ENCODE measurements at regions not wholly inside any gene's neighbourhood (a gene's known extent, or its start where the extent isn't known, plus 50 kb on each side); places are given as distances from the start of the nearest gene placed in this dataset.

DNA sequence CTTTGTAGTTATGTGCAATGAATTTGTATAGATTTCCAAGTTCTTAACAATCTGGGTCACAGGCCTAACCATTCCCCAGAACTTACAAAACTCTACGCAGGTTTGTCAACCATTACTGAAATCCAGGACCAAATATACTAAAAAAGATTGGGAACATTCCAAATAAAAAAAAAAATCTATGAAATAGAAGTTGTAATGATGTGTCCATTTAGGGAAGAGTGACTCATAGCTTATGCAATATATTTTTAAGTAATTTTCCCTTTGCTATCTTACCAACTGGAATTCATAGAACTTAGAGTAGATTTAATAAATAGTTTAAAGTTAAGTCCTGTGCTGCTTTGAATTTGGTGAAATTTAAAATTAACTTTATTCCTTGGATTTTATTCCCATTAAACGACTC, 393.2 kb downstream of the PMP22 start:
- Histone ChIP-seq H3K4me3 (ENCODE audit: extremely low read depth, insufficient read depth, low read length, poor library complexity, severe bottlenecking) (no peak overlapping the region), H3K27ac (ENCODE audit: low read depth, low read length, severe bottlenecking) (no peak overlapping the region), H3K9me3 (ENCODE audit: control insufficient read depth, low read length) (no peaks in the 10 kb centered on the region), H3K36me3 (ENCODE audit: control insufficient read depth, insufficient read depth, low read length) (no peaks in the 10 kb centered on the region), H3K4me1 (ENCODE audit: control insufficient read depth, insufficient read depth, low read length, poor library complexity, severe bottlenecking) (no peaks in the 10 kb centered on the region)
- no CpG with 5 or more reads among the region's 2 CpGs for WGBS, 2 experiments (ENCODE audit: insufficient coverage in 2 of 2)

DNA sequence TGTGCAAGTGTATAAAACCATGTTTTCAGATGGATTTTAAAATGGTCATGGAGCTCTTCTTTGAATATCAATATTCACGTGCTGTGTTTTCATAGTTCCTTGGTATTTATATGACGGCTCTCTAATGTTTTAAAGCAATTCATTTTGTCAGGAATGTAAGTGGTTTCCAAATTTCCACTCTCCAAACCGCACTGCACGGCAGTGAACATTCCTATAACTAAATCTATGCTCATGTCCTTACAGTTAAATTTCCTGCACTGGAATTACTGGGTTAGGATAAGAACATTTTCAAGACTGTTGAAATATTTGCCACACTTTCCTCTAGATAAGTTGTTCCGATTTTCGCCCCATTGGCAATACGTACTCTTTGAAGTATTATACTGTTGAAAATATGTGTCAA, 398.9 kb downstream of the PMP22 start:
- Histone ChIP-seq H3K4me3 (ENCODE audit: extremely low read depth, insufficient read depth, low read length, poor library complexity, severe bottlenecking) (no peak overlapping the region), H3K36me3 (ENCODE audit: control insufficient read depth, insufficient read depth, low read length) (no peaks in the 10 kb centered on the region)
- 86% methylated on average over 1 of the region's 7 CpGs; no CpG with 5 or more reads in 1 of the 2 experiments for WGBS, 2 experiments (ENCODE audit: insufficient coverage in 2 of 2)

DNA sequence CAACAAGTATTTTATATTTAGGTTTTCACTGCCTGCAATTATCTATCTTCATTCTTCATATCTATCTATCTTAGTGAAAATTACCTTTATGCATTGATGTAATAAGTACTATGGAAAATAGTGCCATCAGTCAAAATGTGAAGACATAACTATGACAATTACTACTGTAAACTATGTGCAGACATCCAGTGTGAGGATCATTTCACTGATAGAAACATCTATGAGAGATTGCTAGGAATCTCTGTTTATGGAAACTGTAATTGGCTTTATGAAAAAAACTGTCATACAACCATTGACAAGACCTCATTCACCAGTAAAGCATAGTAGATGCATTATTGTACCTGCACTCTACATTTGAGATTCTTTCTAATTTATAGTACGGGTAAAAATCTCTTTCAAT, 401.0 kb downstream of the PMP22 start:
- Histone ChIP-seq H3K9me3 (ENCODE audit: control insufficient read depth, low read length) (no peaks in the 10 kb centered on the region), H3K4me3 (ENCODE audit: extremely low read depth, insufficient read depth, low read length, poor library complexity, severe bottlenecking) (no peak overlapping the region), H3K4me1 (ENCODE audit: control insufficient read depth, insufficient read depth, low read length, poor library complexity, severe bottlenecking) (no peaks in the 10 kb centered on the region), H3K27ac (ENCODE audit: low read depth, low read length, severe bottlenecking) (no peak overlapping the region), H3K36me3 (ENCODE audit: control insufficient read depth, insufficient read depth, low read length) (no peaks in the 10 kb centered on the region)
- no CpG with 5 or more reads among the region's 1 CpG for WGBS, 2 experiments (ENCODE audit: insufficient coverage in 2 of 2)

More for the DNA sequence above, 398.9 kb downstream of the PMP22 start:
- Histone ChIP-seq H3K27ac (ENCODE audit: low read depth, low read length, severe bottlenecking) (no peak overlapping the region), H3K4me1 (ENCODE audit: control insufficient read depth, insufficient read depth, low read length, poor library complexity, severe bottlenecking) (no peaks in the 10 kb centered on the region), H3K9me3 (ENCODE audit: control insufficient read depth, low read length) (no peaks in the 10 kb centered on the region)

DNA sequence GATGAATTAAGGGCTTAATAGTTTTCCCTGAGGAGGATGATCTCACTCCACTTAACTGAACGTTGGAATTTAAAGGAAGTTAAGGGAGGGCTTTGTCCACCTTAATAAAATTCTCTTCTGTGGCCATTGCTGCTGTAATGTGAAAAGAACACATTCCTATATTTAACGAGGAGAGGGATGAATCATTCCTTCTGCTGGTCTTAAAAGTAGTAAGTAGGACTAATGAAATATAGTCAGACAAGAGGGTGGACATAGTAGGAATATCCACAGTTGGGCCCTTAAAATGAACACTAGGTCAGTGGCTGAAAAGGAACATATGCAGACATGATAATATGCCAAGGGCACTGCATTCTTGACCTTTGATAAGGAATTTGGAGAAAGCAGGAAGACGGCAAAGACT, 405.6 kb downstream of the PMP22 start:
- H3K4me1 ChIP-seq (ENCODE audit: control insufficient read depth, insufficient read depth, low read length, poor library complexity, severe bottlenecking), result no peaks in the 10 kb centered on the region
- 79 to 89% methylated on average over 2 of the region's 3 CpGs for WGBS, 2 experiments (ENCODE audit: insufficient coverage in 2 of 2)
- no peaks in the 10 kb centered on the region for H3K36me3 ChIP-seq (ENCODE audit: control insufficient read depth, insufficient read depth, low read length)
- H3K27ac ChIP-seq (ENCODE audit: low read depth, low read length, severe bottlenecking), result no peak overlapping the region
- no peak overlapping the region for H3K4me3 ChIP-seq (ENCODE audit: extremely low read depth, insufficient read depth, low read length, poor library complexity, severe bottlenecking)
- no peaks in the 10 kb centered on the region for H3K9me3 ChIP-seq (ENCODE audit: control insufficient read depth, low read length)

DNA sequence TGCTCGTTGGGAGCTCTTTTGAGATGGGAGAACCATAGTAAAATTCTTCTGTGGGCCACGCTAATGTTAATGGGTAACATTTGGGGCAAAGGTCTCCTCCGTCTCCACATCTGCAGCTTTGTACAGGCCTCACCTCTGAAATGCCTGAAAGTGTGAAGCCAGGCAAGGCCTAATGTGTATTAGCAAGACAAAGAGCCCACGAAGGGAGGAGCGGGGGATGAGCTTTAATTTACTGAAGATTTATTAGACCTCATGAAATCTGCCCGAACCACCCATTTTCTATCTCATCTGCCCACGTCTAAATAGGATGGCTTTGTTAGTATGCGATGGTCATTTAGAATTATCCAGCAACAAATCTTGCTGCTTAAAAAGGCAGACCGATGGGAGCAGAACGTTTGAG, 408.9 kb downstream of the PMP22 start:
- no peaks in the 10 kb centered on the region for H3K36me3 ChIP-seq (ENCODE audit: control insufficient read depth, insufficient read depth, low read length)
- no peaks in the 10 kb centered on the region for H3K9me3 ChIP-seq (ENCODE audit: control insufficient read depth, low read length)
- no peak overlapping the region for H3K4me3 ChIP-seq (ENCODE audit: extremely low read depth, insufficient read depth, low read length, poor library complexity, severe bottlenecking)
- H3K27ac ChIP-seq (ENCODE audit: low read depth, low read length, severe bottlenecking), result no peak overlapping the region
- no peaks in the 10 kb centered on the region for H3K4me1 ChIP-seq (ENCODE audit: control insufficient read depth, insufficient read depth, low read length, poor library complexity, severe bottlenecking)
- 68 to 89% methylated on average over 5 of the region's 10 CpGs for WGBS, 2 experiments (ENCODE audit: insufficient coverage in 2 of 2)

DNA sequence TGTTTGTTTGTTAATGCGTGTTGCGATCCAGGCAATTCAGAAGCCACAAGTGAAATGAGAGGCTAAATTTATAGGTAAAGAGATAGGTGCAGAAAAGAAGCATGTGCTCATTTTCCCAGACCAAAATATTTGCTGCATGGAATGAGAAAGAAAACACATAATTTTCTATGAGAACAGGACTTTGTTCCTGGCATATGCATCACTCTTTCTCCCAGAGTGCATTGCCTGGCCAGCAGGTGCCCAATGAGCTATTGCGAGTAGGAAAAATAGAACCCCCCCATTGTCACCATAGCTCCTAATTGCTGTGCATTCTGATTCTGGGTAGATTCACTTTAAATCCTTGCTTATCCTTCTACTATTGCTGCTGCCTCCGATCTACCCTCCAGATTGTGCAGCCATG, 410.4 kb downstream of the PMP22 start:
- Histone ChIP-seq H3K4me1 (ENCODE audit: control insufficient read depth, insufficient read depth, low read length, poor library complexity, severe bottlenecking) (no peaks in the 10 kb centered on the region), H3K27ac (ENCODE audit: low read depth, low read length, severe bottlenecking) (no peak overlapping the region), H3K9me3 (ENCODE audit: control insufficient read depth, low read length) (no peaks in the 10 kb centered on the region), H3K4me3 (ENCODE audit: extremely low read depth, insufficient read depth, low read length, poor library complexity, severe bottlenecking) (no peak overlapping the region), H3K36me3 (ENCODE audit: control insufficient read depth, insufficient read depth, low read length) (no peaks in the 10 kb centered on the region)
- 90% methylated on average over 3 of the region's 4 CpGs; no CpG with 5 or more reads in 1 of the 2 experiments for WGBS, 2 experiments (ENCODE audit: insufficient coverage in 2 of 2)

DNA sequence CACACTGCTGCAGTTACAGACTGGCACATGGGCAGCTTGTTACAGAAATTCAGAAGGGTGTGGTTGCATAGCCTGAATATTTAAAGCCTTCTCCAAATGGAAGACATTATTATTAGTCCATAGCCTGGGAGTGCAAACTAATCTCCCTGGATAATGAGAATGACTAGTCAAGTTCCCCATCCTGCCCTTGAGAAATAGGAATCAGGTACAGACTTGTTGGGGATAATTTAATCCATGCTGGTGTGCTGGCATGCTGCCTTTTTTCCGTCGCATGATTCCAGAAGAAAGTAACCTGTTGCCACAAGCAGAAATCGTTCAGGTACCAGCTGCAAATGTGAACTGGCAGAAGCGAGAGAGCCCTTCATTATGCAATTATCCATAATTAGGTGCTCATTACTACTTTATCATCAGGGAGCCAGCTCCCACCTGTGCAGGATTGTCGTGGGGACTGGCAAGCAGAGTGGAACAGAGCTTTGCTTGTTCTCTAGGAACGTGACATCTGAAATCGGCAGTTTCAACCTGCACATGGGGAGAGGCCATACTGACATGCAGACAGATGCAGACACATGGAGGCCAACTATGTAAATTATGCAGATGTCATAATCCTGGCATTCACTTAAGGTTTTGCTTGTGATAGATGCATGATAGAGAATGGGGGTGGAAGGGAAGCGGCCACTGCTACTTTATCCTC, 419.4 kb downstream of the PMP22 start:
- no peak overlapping the region for H3K27ac ChIP-seq (ENCODE audit: low read depth, low read length, severe bottlenecking)

DNA sequence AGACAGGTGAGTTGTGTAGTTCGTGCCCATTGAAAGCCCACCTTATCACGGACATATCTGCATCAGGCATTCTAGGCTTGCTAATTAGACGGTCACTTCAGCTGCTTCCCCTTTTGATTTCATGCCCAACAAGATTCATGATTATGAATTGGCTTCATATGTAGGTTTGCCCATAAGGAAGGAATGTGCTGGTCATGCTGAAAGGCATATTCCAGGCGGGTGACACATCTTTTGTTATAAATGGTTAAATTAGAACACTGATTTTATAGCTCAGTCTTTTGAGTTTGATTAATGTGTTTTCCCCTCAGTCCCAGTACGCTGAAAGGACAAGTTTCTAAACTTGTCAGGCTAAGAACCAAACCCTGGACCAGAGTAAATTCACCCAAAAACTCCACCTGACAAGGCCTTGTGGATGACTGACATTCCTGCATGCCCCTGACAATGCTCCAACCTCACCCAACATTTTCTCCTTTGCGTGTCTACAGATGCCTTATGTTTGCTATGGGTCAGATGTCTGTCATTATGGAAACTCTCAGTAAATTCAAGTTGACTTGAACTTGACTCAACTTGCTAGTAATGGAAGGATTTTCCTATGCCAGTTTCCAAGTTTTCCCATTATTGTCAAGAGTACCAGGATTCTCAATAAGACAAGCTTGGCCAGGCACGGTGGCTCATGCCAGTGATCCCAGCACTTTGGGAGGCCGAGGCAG, 421.9 kb downstream of the PMP22 start:
- WGBS, 2 experiments (ENCODE audit: insufficient coverage in 2 of 2), result 89 to 92% methylated on average over 5 to 6 of the region's 8 CpGs
- Histone ChIP-seq H3K27ac (ENCODE audit: low read depth, low read length, severe bottlenecking) (no peak overlapping the region), H3K4me3 (ENCODE audit: extremely low read depth, insufficient read depth, low read length, poor library complexity, severe bottlenecking) (no peak overlapping the region), H3K9me3 (ENCODE audit: control insufficient read depth, low read length) (no peaks in the 10 kb centered on the region), H3K36me3 (ENCODE audit: control insufficient read depth, insufficient read depth, low read length) (no peaks in the 10 kb centered on the region), H3K4me1 (ENCODE audit: control insufficient read depth, insufficient read depth, low read length, poor library complexity, severe bottlenecking) (no peaks in the 10 kb centered on the region)

More for the DNA sequence above, 419.4 kb downstream of the PMP22 start:
- no peaks in the 10 kb centered on the region for H3K4me1 ChIP-seq (ENCODE audit: control insufficient read depth, insufficient read depth, low read length, poor library complexity, severe bottlenecking)
- 69 to 78% methylated on average over 6 of the region's 8 CpGs for WGBS, 2 experiments (ENCODE audit: insufficient coverage in 2 of 2)
- no peaks in the 10 kb centered on the region for H3K36me3 ChIP-seq (ENCODE audit: control insufficient read depth, insufficient read depth, low read length)
- H3K9me3 ChIP-seq (ENCODE audit: control insufficient read depth, low read length), result no peaks in the 10 kb centered on the region
- H3K4me3 ChIP-seq (ENCODE audit: extremely low read depth, insufficient read depth, low read length, poor library complexity, severe bottlenecking), result no peak overlapping the region

DNA sequence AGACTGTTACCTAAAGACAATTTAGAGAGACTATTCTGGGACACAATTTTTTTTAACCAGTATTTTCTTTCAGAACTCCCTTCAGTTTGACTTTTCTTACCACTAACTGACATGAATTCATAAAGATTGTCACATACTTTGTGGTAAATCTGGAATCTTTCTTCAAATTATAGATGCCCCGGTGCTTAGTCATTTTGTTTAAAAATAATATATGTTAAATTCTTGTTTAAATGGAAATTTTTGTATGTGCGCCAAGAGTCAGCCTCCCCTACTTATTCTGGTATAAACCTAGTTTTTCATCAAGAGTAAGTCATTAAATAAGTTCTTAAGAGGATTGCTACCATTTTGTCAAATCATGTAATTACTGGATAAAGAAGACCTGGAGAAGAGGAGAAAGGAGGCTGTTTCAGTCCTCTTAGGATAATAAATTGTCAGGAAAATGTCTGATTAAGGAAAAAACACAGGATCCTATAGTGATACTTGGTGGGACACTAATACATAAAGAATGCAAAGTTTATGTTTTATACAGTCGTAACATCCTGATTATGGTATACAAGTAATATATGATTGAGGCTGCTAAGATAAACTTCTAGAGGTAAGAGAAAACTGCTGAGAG, 424.4 kb downstream of the PMP22 start:
- no peaks in the 10 kb centered on the region for H3K36me3 ChIP-seq (ENCODE audit: control insufficient read depth, insufficient read depth, low read length)
- no peak overlapping the region for H3K4me3 ChIP-seq (ENCODE audit: extremely low read depth, insufficient read depth, low read length, poor library complexity, severe bottlenecking)
- H3K4me1 ChIP-seq (ENCODE audit: control insufficient read depth, insufficient read depth, low read length, poor library complexity, severe bottlenecking), result no peaks in the 10 kb centered on the region
- H3K27ac ChIP-seq (ENCODE audit: low read depth, low read length, severe bottlenecking), result no peak overlapping the region
- 100% methylated on average over 1 of the region's 3 CpGs; no CpG with 5 or more reads in 1 of the 2 experiments for WGBS, 2 experiments (ENCODE audit: insufficient coverage in 2 of 2)
- peaks cover 4% of the 10 kb centered on the region for H3K9me3 ChIP-seq (ENCODE audit: control insufficient read depth, low read length)

DNA sequence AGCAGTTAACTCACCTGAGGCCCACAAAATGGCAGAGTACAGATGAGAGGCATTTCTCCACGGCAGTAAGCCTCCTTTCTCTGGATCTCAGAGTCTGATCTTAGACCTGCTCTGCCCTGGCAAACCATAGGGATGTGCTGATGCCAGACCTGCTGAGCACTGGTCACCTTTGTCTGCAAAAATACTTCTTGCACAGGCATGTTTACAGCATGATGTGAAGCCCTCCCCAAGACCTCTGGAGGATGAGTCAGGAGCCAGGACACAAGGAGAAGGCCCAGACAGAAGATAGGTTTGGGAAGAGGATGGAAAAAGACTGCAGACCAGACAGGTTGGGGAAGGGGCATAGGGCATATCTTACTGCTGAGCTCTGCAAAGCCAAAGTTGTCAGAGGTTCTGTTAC, 426.6 kb downstream of the PMP22 start:
- Histone ChIP-seq H3K9me3 (ENCODE audit: control insufficient read depth, low read length) (peaks cover 7% of the 10 kb centered on the region), H3K4me3 (ENCODE audit: extremely low read depth, insufficient read depth, low read length, poor library complexity, severe bottlenecking) (no peak overlapping the region), H3K4me1 (ENCODE audit: control insufficient read depth, insufficient read depth, low read length, poor library complexity, severe bottlenecking) (no peaks in the 10 kb centered on the region), H3K36me3 (ENCODE audit: control insufficient read depth, insufficient read depth, low read length) (no peaks in the 10 kb centered on the region), H3K27ac (ENCODE audit: low read depth, low read length, severe bottlenecking) (no peak overlapping the region)
- 55 to 71% methylated on average over 1 of the region's 1 CpG for WGBS, 2 experiments (ENCODE audit: insufficient coverage in 2 of 2)

All from mesodermal cell (in vitro differentiated cells).